H9 (cell line): ENCODE measurements at regions not wholly inside any gene's neighbourhood (a gene's known extent, or its start where the extent isn't known, plus 50 kb on each side); places are given as distances from the start of the nearest gene placed in this dataset.

Experiments
- DNase-seq: peaks from one replicate; pipeline ENCODE4 v3.0.0-alpha.2; 2017
- H2AFZ ChIP-seq: one replicate; pipeline ENCODE4 v1.6.1; 2013; ENCODE audit warnings: mild to moderate bottlenecking, low read length, control low read depth, moderate library complexity
- H2AK5ac ChIP-seq: 2 replicates; pipeline ENCODE4 v1.6.1; 2013; ENCODE audit warnings: low read length, control low read depth, mixed read lengths; ENCODE audit not compliant: insufficient read length
- H2BK120ac ChIP-seq: one replicate; pipeline ENCODE4 v1.6.1; 2013; ENCODE audit warnings: low read depth, mild to moderate bottlenecking, low read length, control low read depth, inconsistent platforms; ENCODE audit not compliant: poor library complexity, severe bottlenecking
- H2BK12ac ChIP-seq: 2 replicates; pipeline ENCODE4 v1.6.1; 2013; ENCODE audit warnings: low read length, control low read depth, mixed read lengths, low read depth; ENCODE audit not compliant: insufficient read length
- H2BK15ac ChIP-seq: 2 replicates; pipeline ENCODE4 v1.6.1; 2013; ENCODE audit warnings: low read depth, low read length, control low read depth
- H2BK20ac ChIP-seq: one replicate; pipeline ENCODE4 v1.6.1; 2013; ENCODE audit warnings: low read depth, mild to moderate bottlenecking, low read length, control low read depth, inconsistent platforms; ENCODE audit not compliant: poor library complexity, severe bottlenecking
- H2BK5ac ChIP-seq: 2 replicates; pipeline ENCODE4 v1.6.1; 2013; ENCODE audit warnings: low read length, control low read depth, mixed read lengths; ENCODE audit not compliant: insufficient read length
- H3K14ac ChIP-seq: 2 replicates; pipeline ENCODE4 v1.6.1; 2013; ENCODE audit warnings: low read length, control low read depth; ENCODE audit not compliant: insufficient read depth
- H3K18ac ChIP-seq: 2 replicates; pipeline ENCODE4 v1.6.1; 2013; ENCODE audit warnings: low read depth, mild to moderate bottlenecking, mixed read lengths, low read length, control low read depth; ENCODE audit not compliant: insufficient read length
- H3K23ac ChIP-seq: 2 replicates; pipeline ENCODE4 v1.6.1; 2013; ENCODE audit warnings: low read length, control low read depth, mixed read lengths, low read depth; ENCODE audit not compliant: insufficient read length
- H3K23me2 ChIP-seq: 2 replicates; pipeline ENCODE4 v1.6.1; 2013; ENCODE audit warnings: low read depth, mild to moderate bottlenecking, mixed read lengths, low read length, control low read depth; ENCODE audit not compliant: insufficient read length, poor library complexity, severe bottlenecking
- H3K27ac ChIP-seq: 2 replicates; pipeline ENCODE4 v1.5.1; 2013; ENCODE audit warnings: low read length, control low read depth, mixed read lengths, low read depth; ENCODE audit not compliant: insufficient read length
- H3K27me3 ChIP-seq: 2 replicates; pipeline ENCODE4 v1.6.1; 2013; ENCODE audit warnings: low read length, control low read depth, inconsistent platforms; ENCODE audit not compliant: insufficient read depth
- H3K4ac ChIP-seq: 2 replicates; pipeline ENCODE4 v1.6.1; 2013; ENCODE audit warnings: low read depth, mild to moderate bottlenecking, control low read depth, inconsistent platforms, low read length, moderate library complexity
- H3K4me1 ChIP-seq: 2 replicates; pipeline ENCODE4 v1.6.1; 2013; ENCODE audit warnings: low read length, control low read depth, inconsistent platforms; ENCODE audit not compliant: insufficient read depth
- H3K4me2 ChIP-seq: 2 replicates; pipeline ENCODE4 v1.6.1; 2013; ENCODE audit warnings: low read length, control low read depth, mixed read lengths; ENCODE audit not compliant: insufficient read length, insufficient read depth
- H3K56ac ChIP-seq: 2 replicates; pipeline ENCODE4 v1.6.1; 2013; ENCODE audit warnings: low read depth, mild to moderate bottlenecking, mixed read lengths, low read length, control low read depth; ENCODE audit not compliant: insufficient read length
- H3K79me1 ChIP-seq: 2 replicates; pipeline ENCODE4 v1.6.1; 2013; ENCODE audit warnings: low read depth, mild to moderate bottlenecking, moderate library complexity, low read length, control low read depth, inconsistent platforms; ENCODE audit not compliant: insufficient read depth, poor library complexity, severe bottlenecking
- H3K79me2 ChIP-seq: 2 replicates; pipeline ENCODE4 v1.6.1; 2013; ENCODE audit warnings: low read length, control low read depth, inconsistent platforms; ENCODE audit not compliant: insufficient read depth
- H3K9ac ChIP-seq: 2 replicates; pipeline ENCODE4 v1.6.1; 2013; ENCODE audit warnings: low read length, control low read depth, mixed read lengths; ENCODE audit not compliant: insufficient read length; ENCODE audit errors: extremely low read depth
- H3K9me3 ChIP-seq: one replicate; pipeline ENCODE4 v1.6.1; 2013; ENCODE audit warnings: low read depth, low read length, inconsistent platforms; ENCODE audit not compliant: control insufficient read depth
- H3T11ph ChIP-seq: one replicate; pipeline ENCODE4 v1.6.1; 2013; ENCODE audit warnings: mild to moderate bottlenecking, low read length, control low read depth, inconsistent platforms
- H4K20me1 ChIP-seq: one replicate; pipeline ENCODE4 v1.6.1; 2013; ENCODE audit not compliant: control insufficient read depth, insufficient read length, insufficient read depth
- H4K5ac ChIP-seq: 2 replicates; pipeline ENCODE4 v1.6.1; 2013; ENCODE audit warnings: low read depth, mild to moderate bottlenecking, mixed read lengths, low read length, control low read depth; ENCODE audit not compliant: insufficient read length
- H4K8ac ChIP-seq: replicated peaks from 2 replicates; pipeline ENCODE4 v1.6.1; 2013; ENCODE audit warnings: low read length, control low read depth, mixed read lengths, low read depth; ENCODE audit not compliant: insufficient read length
- H4K91ac ChIP-seq: 2 replicates; pipeline ENCODE4 v1.6.1; 2013; ENCODE audit warnings: low read depth, mild to moderate bottlenecking, moderate library complexity, mixed read lengths, low read length, control low read depth; ENCODE audit not compliant: insufficient read length
- H3K27ac Mint-ChIP-seq, 3 experiments: 2 replicates in 2 of 3; 3 replicates in 1 of 3; pipeline ENCODE4 v1.8.0; 2020 to 2021; ENCODE audit warnings: mixed read lengths in 3 of 3, mild to moderate bottlenecking in 1 of 3, moderate library complexity in 1 of 3
- H3K27me3 Mint-ChIP-seq: 2 replicates; pipeline ENCODE4 v1.8.0; 2021; ENCODE audit warnings: low read depth, mild to moderate bottlenecking, moderate library complexity, mixed read lengths
- H3K36me3 Mint-ChIP-seq, 3 experiments: 2 replicates in 2 of 3; 3 replicates in 1 of 3; pipeline ENCODE4 v1.8.0; 2020 to 2021; ENCODE audit warnings: low read depth in 3 of 3, mixed read lengths in 3 of 3; ENCODE audit not compliant: insufficient read depth in 1 of 3
- H3K4me1 Mint-ChIP-seq, 2 experiments: 2 replicates each; pipeline ENCODE4 v1.8.0; 2020; ENCODE audit warnings: mixed read lengths in 2 of 2
- H3K4me3 Mint-ChIP-seq, 2 experiments: 2 replicates in 1 of 2; 3 replicates in 1 of 2; pipeline ENCODE4 v1.8.0; 2020 to 2021; ENCODE audit warnings: mild to moderate bottlenecking in 2 of 2, mixed read lengths in 2 of 2, moderate library complexity in 1 of 2
- H3K9me3 Mint-ChIP-seq, 2 experiments: 2 replicates in 1 of 2; 3 replicates in 1 of 2; pipeline ENCODE4 v1.8.0; 2020; ENCODE audit warnings: mild to moderate bottlenecking in 2 of 2, mixed read lengths in 2 of 2, moderate library complexity in 1 of 2
- CTCF ChIP-seq: fragments of 200-600 bp; sonication (generic); conservative IDR thresholded peaks from 3 replicates; pipeline ENCODE4 v1.8.0; 2021; ENCODE audit warnings: antibody characterized with exemption, mild to moderate bottlenecking
- WGBS: extraction: QIAGEN DNeasy Blood & Tissue Kit; methylation state at CpG from one replicate; pipeline ENCODE4 v1.1.7; 2013; ENCODE audit warnings: missing lambda C conversion rate, low lambda C conversion rate, mixed read lengths; ENCODE audit not compliant: insufficient read length; ENCODE audit errors: extremely low coverage; 5-methylcytosine and 5-hydroxymethylcytosine counted together

GRCh38 chr22:35014812-35015211 lies 51.1 kb upstream of the ISX start:
- Histone ChIP-seq H3K79me2 (no peaks in the 10 kb centered on the region), H3K23ac (no peak overlapping the region), H3K27ac (no peak overlapping the region), H2BK20ac (no peak overlapping the region), H4K91ac (no peak overlapping the region), H3K9me3 (no peaks in the 10 kb centered on the region), H3K4me2 (no peak overlapping the region), H3K4me1 (no peaks in the 10 kb centered on the region), H3K4ac (no peak overlapping the region), H2BK120ac (no peak overlapping the region), H3K9ac (no peak overlapping the region), H2AK5ac (no peak overlapping the region), H2BK12ac (no peak overlapping the region), H4K20me1 (no peaks in the 10 kb centered on the region), H3K14ac (no peak overlapping the region), H2AFZ (no peak overlapping the region), H3T11ph (no peak overlapping the region), H4K5ac (no peak overlapping the region), H3K27me3 (no peaks in the 10 kb centered on the region), H2BK15ac (no peak overlapping the region; the same call in 1 of the 2 replicates), H3K18ac (no peak overlapping the region), H2BK5ac (no peak overlapping the region), H3K56ac (no peak overlapping the region), H3K23me2 (no peaks in the 10 kb centered on the region), H4K8ac (no peak overlapping the region), H3K79me1 (no peaks in the 10 kb centered on the region)
- no peak for TF ChIP-seq CTCF
- H3K9me3 Mint-ChIP-seq = peaks cover 0 to 2% of the 10 kb centered on the region in 2 experiments; a peak in 3 of 5 replicates
- H3K27me3 Mint-ChIP-seq = peaks cover 23% of the 10 kb centered on the region
- H3K36me3 Mint-ChIP-seq = peaks cover 0 to 3% (median 0%) of the 10 kb centered on the region in 3 experiments; a peak in 2 of 7 replicates
- no peak for DNase-seq
- no peak overlapping the region; a peak in 1 of 7 replicates for H3K27ac Mint-ChIP-seq
- H3K4me3 Mint-ChIP-seq = no peak overlapping the region; a peak in 1 of 5 replicates
- no peaks in the 10 kb centered on the region for H3K4me1 Mint-ChIP-seq
- no CpG with 5 or more reads among the region's 9 CpGs for WGBS
